ENCODE measurements at regions not wholly inside any gene's neighbourhood (a gene's known extent, or its start where the extent isn't known, plus 50 kb on each side); places are given as distances from the start of the nearest gene placed in this dataset.
"Not testable (repeated sequence)": the region's sequence is repeated elsewhere in the genome, so short reads cannot be mapped to it uniquely, and the experiment has no call there.

- DNase-seq (ENCODE audit: low read depth in 2 of 2, low spot score in 1 of 2), result no peak
Observed at GRCh38 chr12:24679126-24679525, 269.8 kb downstream of the BCAT1 start.

DNA sequence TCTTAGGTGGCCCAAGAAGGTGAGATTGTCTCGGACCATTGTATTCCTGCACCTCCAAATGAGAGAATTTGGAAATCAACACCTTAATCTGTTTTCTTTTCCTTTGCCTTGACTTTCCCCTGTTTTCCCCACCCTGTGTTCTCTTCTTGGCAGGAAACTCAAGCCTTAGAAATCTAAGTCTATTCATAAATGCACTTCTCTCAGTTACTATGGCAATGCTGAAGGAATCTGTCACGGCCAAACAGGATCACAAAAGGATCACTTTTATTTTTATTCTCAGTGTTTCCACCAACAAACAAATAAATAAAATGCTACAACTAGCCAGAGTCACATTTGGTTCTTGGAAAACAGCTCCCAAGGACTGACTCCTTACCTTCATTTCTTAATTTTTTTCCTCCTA is 270.5 kb downstream of the BCAT1 start:
- DNase-seq (ENCODE audit: low read depth in 2 of 2, low spot score in 1 of 2), result no peak

DNA sequence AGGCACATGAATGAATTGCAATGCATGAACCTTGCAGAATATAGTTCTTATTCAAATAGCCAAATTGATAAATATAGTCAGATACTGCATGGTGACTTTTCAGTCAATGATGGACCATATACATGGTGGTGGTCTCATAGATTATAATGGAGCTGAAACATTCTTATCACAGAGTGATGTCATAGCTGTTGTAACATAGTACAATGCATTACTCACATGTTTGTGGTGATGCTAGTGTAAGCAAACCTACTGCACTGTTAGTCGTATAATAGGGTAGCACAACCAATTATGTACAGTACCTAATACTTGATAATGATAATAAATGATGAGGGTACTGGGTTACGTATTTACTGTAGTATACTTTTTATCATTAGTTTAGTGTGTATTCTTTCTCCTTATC is 280.3 kb downstream of the BCAT1 start:
- DNase-seq (ENCODE audit: low read depth in 2 of 2, low spot score in 1 of 2), result no peak

- DNase-seq (ENCODE audit: low read depth in 2 of 2, low spot score in 1 of 2), result no peak
Observed at GRCh38 chr12:24664161-24664880, 284.6 kb downstream of the BCAT1 start.

GRCh38 chr12:24661657-24662096 is 287.2 kb downstream of the BCAT1 start:
- no peak for DNase-seq (ENCODE audit: low read depth in 2 of 2, low spot score in 1 of 2)

DNA sequence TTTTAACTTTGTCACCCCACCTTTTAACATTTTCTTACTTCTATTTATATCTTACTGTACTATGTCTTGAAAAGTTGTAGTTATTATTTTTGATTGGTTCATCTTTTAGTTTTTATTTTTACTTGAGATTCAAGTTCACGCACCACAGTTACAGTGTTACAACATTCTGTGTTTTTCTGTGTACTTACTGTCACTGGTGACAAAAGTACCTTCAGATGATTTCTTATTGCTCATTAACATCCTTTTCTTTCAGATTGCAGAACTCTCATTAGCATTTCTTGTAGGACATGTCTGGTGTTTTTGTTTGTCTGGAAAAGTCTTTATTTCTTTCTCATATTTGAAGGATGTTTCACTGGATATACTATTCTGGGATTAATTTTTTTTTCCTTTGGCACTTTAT is 289.9 kb downstream of the BCAT1 start:
- DNase-seq (ENCODE audit: low read depth in 2 of 2, low spot score in 1 of 2), result no peak

GRCh38 chr12:24654344-24654743 is 294.6 kb downstream of the BCAT1 start:
- DNase-seq (ENCODE audit: low read depth in 2 of 2, low spot score in 1 of 2), result not testable (repeated sequence)

GRCh38 chr12:24649634-24650033 is 299.3 kb downstream of the BCAT1 start:
- no peak for DNase-seq (ENCODE audit: low read depth in 2 of 2, low spot score in 1 of 2)

DNA sequence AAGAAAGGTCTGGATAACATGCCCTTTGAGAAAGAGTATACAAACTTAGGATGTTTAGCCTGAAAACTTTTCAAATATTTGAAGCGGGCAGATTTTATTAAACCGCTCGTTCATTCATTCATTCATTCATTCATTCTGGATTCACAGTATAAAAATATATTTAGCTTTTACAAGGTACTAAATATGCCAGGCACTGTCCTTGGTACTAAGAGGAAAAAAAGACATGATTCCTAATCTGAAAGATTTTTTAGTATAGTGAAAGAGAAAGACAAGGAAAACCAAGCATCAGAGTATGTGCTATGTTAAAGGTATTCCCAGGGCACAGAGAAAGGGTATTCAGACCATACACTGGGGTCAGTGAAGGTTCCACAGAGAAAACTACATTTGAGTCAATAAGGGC is 299.7 kb downstream of the BCAT1 start:
- no peak for DNase-seq (ENCODE audit: low read depth in 2 of 2, low spot score in 1 of 2)

GRCh38 chr12:24645254-24645653 is 303.6 kb downstream of the BCAT1 start:
- DNase-seq (ENCODE audit: low read depth in 2 of 2, low spot score in 1 of 2), result no peak

DNA sequence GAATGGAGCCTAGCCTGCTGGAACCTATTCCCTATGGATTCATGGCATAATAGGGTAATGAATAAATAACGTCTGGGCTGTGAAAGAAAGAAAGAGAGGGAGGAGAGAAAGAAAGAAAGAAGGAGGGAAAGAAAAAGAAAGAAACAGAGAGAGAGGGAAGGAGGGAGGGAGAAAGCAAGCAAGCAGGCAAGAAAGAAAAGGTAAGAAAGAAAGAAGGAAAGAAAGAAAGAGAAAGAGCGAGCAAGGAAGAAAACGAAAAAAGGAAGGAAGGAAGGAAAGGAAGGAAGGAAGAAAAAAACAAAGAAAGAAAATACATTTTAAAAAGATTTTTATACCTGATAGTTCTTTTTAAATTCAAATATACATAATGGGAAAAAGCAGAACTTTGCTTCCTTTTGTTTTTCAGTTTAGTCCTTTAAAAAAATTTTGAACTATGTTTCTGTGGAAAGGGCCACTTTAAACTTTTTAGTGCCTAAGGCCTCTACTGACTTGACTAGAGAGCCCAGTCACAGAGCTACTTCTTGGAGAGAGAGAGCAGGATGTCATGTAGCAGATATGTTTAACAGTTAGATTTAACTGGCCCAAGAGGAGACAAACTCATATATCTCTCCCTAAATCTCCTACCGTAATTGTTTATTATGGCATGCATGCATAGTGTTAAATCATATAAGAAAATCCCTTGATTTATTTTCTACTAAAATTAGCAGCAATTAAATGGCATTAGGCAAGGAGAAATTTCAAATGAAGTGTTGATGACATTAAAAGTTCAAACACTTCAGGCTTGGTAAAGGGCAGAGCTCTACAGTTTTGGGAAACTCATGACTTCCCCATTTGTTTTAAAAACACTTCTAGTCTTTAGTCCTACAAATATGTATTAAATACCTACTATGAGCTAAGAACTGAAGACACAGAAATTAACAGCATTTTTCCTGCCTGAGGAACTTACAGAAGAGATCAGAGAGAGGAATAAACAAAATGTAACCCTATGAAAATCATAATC is 305.5 kb downstream of the BCAT1 start:
- DNase-seq (ENCODE audit: low read depth in 2 of 2, low spot score in 1 of 2), result no peak

DNA sequence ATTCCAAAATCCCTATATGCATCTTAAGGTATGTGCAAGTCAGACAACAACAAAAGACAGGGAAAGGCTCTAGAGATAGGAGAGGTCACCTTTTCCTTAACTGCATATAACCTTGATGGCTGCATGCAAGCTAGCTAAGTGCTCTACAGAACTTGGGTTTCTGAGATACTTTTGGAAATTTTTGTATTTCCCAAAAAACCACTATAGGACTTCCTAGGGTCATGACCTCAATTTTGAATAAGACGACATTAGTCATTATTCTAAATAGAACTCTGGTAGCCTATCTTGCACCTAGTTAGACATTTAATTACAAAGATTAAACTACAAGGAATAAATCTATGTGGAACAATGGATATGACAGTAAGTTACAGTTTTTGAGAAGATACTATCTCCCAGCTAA is 309.3 kb downstream of the BCAT1 start:
- no peak for DNase-seq (ENCODE audit: low read depth in 2 of 2, low spot score in 1 of 2)

- DNase-seq (ENCODE audit: low read depth in 2 of 2, low spot score in 1 of 2), result no peak
Observed at GRCh38 chr12:24632466-24632865, 316.4 kb downstream of the BCAT1 start.

DNA sequence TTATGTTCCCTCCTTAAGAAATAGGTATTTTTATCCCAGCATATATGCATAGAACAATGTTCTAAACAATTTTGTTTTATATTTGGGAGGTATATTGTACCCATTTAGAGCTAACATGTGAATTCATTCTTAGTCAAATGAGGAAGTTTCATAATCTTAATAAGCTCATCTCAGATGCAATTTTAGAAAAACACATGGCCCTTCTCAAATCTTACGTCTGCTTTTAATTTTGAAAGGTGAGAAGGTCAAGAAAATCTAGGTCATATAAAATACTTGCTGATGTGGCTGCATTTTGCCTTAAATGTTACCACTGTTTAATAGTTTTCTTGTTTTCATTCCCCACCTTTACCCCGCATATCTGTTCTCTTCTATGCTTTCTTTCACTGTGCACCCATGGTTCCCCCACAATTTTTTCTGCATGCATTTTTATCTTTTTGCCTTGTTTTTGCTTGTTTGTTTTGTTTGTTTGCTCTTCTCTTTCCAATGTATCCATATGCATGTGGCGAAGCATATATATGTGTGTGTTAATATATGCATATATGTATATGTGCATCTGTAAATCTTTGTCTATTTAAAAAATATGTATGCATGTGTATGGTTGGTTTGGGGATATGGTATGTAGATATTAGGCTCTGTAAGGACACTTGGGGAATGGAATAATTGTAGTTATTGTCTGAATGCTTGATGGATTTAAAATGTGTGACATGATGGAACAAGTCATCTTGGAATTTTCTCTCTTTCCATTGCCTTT is 317.1 kb downstream of the BCAT1 start:
- no peak for DNase-seq (ENCODE audit: low read depth in 2 of 2, low spot score in 1 of 2)

DNA sequence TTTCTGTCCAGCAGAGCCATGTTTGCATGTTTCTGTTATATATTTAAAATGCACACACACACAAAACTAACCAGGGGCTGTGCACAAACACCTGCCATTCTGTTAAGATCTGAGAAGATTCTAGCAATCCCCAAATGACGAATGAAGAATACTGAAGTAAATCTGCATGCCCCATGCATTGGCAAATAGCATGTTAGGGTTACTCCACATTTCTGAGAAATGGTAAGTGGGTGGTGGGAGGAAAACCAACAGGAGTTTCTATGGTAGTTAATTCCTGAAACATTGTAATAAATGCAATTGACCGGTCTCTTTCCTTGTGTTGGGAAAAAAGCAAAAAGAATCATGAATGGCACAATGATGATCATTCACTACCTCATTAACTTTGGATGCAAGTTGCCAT is 318.0 kb downstream of the BCAT1 start:
- DNase-seq (ENCODE audit: low read depth in 2 of 2, low spot score in 1 of 2), result no peak

GRCh38 chr12:24630446-24630845 is 318.5 kb downstream of the BCAT1 start:
- no peak for DNase-seq (ENCODE audit: low read depth in 2 of 2, low spot score in 1 of 2)

DNA sequence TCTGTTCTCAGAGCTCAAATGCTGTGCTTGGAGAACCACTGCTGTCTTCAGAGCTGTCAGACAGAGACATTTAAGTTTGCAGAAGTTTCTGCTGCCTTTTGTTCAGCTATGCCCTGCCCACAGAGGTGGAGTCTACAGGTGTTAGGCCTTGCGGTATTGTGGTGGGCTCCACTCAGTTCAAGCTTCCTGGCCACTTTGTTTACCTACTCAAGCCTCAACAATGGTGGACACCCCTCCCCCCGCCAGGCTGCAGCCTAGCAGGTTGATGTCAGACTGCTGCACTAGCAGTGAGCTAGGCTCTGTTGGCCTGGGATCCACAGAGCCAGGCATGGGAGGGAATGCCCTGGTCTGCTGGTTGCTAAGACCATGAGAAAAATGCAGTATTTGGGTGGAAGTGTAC is 323.8 kb downstream of the BCAT1 start:
- DNase-seq (ENCODE audit: low read depth in 2 of 2, low spot score in 1 of 2), result no peak

- not testable (repeated sequence) for DNase-seq (ENCODE audit: low read depth in 2 of 2, low spot score in 1 of 2)
Observed at GRCh38 chr12:24619954-24620353, 328.9 kb downstream of the BCAT1 start.

DNA sequence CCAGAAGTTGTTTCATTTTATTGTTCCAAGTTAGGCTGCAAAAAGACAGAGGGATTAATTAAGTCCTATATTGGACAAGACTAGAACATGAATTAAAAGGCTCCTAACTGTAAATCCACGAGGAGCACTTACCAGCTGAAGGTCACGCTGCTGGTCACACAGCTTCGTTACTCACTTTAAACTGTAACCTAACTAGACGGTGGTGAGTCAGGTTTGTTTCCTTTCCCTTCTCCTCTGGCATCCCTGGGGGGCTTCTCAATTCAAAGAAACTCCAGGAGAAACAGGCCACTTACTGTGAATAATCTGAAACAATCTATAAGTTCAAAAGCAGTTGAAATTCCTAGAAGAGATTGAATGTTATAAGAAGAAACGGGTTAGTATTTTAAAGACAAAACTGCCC is 331.4 kb downstream of the BCAT1 start:
- DNase-seq (ENCODE audit: low read depth in 2 of 2, low spot score in 1 of 2), result no peak

DNA sequence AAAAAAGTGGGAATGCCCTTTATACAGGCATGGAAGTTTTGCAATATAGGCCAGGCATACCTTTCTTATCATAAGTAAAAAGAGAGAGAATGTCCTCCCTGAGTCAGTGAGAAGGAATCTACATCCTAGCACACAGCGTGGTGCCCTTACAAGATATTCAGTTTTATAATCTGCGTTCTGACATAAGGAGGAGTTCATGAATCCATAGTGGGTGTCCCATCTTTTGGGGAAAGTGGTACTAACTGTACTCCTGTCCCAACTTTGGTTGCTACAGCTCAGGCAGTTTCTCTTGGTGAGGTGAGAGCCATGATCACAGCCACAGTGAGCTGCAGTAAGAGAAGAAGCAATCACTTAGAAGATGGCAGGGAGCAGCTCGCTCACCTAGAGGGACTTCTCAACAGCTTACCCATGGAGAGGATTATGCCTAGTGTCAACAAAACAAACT is 332.9 kb downstream of the BCAT1 start:
- no peak for DNase-seq (ENCODE audit: low read depth in 2 of 2, low spot score in 1 of 2)

DNA sequence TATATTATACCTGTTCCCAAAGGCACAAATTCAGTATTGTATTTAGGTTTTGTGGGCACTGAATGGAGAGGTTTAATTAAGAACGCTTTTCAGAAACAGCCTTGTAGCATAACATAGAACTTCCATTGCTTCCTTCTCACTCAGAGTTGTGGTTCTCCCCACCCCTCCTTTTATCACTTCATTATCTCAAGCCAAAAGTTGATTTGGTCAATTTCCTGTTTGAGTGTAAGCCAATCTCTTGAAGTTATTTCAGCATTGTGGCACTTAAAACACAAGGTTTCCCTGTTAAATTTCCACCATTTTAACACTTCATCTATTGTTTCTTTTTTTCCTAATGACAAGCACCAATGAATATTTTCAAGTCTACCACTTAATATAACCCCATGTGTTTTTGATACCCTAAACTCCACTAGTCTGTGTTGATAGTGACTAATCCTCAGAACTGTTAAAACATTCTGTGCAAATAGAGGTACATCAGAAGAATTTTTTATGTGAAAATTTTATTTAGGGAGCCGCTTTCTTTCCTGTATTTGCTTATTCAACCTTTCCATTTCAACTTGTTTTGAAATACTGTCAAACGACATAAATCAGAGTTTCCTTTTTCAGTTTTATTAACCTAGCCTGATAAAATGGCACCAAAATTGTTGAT is 340.1 kb downstream of the BCAT1 start:
- no peak for DNase-seq (ENCODE audit: low read depth in 2 of 2, low spot score in 1 of 2)
